ENCODE measurements at regions not wholly inside any gene's neighbourhood (a gene's known extent, or its start where the extent isn't known, plus 50 kb on each side); places are given as distances from the start of the nearest gene placed in this dataset.
A peak's percentile ranks its signal among the peaks of the same experiment; 100 is the strongest.

DNA sequence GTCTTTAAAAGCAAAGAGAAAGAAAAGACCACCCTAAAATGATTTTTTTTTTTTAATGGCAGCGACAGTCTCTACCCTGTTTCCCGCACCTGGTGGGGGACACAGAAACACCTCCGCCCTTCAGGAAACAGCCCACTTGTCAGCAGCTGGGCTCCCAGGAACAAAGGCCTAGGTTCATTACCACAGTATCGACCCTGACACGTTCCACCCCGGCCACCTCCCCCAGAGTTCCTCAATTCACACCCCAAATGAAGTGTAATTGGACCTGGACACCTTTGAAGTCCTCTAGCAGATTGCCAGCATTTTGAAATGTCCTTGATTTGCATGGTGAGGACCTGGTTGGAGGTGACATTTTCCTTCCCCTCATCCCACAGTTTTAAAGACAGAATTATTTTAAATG lies 175.0 kb upstream of the BCOR start:
- H3K36me3 Mint-ChIP-seq (ENCODE audit: low read depth): no peaks in the 10 kb centered on the region
- no peaks in the 10 kb centered on the region for H3K27me3 Mint-ChIP-seq
- H3K9me3 Mint-ChIP-seq: no peaks in the 10 kb centered on the region
- peaks cover 1% of the 10 kb centered on the region for H3K4me1 Mint-ChIP-seq
- H3K4me3 Mint-ChIP-seq: no peak overlapping the region
- ChIA-PET CTCF (no interaction called here), POLR2A (no interaction called here)
- no peak for DNase-seq
- no peak overlapping the region for H3K27ac Mint-ChIP-seq

DNA sequence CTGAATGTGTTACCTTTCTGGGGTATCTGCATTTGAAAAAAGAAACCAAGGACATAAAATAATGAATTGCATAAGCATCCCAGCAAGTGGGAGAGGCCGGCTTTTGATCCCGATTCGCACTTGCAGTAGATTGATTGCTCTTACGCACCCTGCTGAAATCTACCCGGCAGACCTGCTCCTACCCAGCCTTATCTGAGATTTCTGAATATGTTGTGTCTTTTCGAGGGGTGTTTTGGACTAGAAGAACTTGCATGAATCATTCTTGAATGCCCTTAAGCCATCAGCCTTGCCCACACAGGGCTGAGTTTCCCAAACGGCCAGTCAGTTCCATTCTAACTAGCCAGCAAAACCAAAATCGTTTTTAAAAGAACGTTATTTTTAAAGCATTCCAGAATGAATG lies 174.4 kb upstream of the BCOR start:
- DNase-seq: no peak
- H3K27me3 Mint-ChIP-seq: no peaks in the 10 kb centered on the region
- H3K27ac Mint-ChIP-seq: no peak overlapping the region
- ChIA-PET CTCF (no interaction called here), POLR2A (no interaction called here)
- H3K4me1 Mint-ChIP-seq: no peaks in the 10 kb centered on the region
- H3K9me3 Mint-ChIP-seq: no peaks in the 10 kb centered on the region
- H3K4me3 Mint-ChIP-seq: no peak overlapping the region
- H3K36me3 Mint-ChIP-seq (ENCODE audit: low read depth): no peaks in the 10 kb centered on the region

DNA sequence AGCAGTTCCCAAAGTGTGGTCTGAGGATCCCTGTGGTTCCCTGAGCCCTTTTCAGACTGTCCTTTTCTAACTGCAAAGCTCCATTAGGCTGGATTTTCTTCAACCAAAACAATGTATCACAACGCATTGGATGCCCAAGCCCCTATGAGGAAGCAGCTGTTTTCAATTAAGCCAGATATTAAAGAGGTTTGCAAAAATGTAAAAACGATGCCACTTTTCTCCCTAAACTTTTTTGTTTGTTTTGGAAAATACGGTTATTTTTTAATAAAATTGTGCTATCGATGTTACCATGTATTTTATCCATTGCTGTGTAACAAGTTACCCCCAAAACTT lies 170.4 kb upstream of the BCOR start:
- no peak for DNase-seq
- peaks cover 2% of the 10 kb centered on the region for H3K4me1 Mint-ChIP-seq
- ChIA-PET CTCF (interaction anchor here (1.0 to 2.3 kb wide), 2 partner anchors 10 to 99 kb away, joined by 3 to 7 read pairs; no protein-coding TSS in a partner anchor), POLR2A (interaction anchor here (2.5 kb wide), 1 partner anchor 93 kb away, joined by 13 read pairs; no protein-coding TSS in a partner anchor)
- H3K36me3 Mint-ChIP-seq (ENCODE audit: low read depth): no peaks in the 10 kb centered on the region
- H3K27me3 Mint-ChIP-seq: no peaks in the 10 kb centered on the region
- no peak overlapping the region for H3K4me3 Mint-ChIP-seq
- no peaks in the 10 kb centered on the region for H3K9me3 Mint-ChIP-seq
- no peak overlapping the region for H3K27ac Mint-ChIP-seq

DNA sequence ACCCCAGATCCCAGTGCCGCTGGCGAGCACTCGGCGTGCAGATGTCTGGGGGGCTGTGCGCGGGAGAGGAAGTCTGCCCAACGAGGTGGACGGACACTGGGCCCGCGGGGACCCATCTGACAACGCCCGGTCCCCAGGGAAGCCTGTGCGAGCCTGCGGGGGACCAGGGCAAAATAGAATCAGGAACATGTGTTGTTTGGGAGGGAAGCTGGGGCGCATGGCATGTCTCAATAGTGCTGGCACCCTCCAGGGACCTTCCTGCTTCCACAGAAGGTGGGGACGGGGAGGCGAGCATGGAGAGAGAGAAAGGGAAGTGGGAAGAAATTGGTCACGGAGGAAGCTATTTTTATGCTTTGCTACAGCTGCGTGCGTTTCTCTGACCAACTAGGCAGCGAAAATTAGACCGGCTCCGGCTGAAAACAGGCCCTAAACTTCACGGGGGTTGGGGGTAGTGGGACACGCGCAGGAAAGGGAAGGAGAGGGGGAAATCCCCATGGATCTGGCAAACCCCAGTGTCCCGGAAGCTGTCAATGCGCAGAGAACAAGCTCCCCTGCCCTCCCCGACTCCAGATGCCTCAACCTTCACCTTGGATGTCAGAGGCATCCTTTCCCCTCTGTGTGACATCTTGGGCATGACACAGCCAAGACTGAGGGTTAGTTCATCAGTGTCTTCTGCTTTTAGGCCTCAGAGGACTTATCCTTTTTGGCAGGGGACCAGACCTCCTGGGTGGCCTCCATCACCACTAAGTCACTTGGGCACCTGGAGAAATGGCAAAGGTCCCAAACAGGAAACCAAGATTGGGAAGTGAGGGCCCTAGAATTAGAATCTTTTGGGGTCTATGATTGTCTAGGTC lies 169.8 kb upstream of the BCOR start:
- ChIA-PET POLR2A (interaction anchor here (0.6 to 2.5 kb wide), 2 partner anchors 92 to 100 kb away, joined by 3 to 13 read pairs; no protein-coding TSS in a partner anchor), CTCF (interaction anchor here (0.6 to 2.3 kb wide), 6 partner anchors 99 to 460 kb away, joined by 3 to 7 read pairs (median 3); partner anchors contain the start of gene BCOR)
- Mint-ChIP-seq H3K4me3 (peak overlapping the region; percentile 66), H3K9me3 (no peaks in the 10 kb centered on the region), H3K36me3 (ENCODE audit: low read depth) (no peaks in the 10 kb centered on the region), H3K27me3 (no peaks in the 10 kb centered on the region), H3K4me1 (peaks cover 2% of the 10 kb centered on the region), H3K27ac (no peak overlapping the region)
- no peak for DNase-seq

DNA sequence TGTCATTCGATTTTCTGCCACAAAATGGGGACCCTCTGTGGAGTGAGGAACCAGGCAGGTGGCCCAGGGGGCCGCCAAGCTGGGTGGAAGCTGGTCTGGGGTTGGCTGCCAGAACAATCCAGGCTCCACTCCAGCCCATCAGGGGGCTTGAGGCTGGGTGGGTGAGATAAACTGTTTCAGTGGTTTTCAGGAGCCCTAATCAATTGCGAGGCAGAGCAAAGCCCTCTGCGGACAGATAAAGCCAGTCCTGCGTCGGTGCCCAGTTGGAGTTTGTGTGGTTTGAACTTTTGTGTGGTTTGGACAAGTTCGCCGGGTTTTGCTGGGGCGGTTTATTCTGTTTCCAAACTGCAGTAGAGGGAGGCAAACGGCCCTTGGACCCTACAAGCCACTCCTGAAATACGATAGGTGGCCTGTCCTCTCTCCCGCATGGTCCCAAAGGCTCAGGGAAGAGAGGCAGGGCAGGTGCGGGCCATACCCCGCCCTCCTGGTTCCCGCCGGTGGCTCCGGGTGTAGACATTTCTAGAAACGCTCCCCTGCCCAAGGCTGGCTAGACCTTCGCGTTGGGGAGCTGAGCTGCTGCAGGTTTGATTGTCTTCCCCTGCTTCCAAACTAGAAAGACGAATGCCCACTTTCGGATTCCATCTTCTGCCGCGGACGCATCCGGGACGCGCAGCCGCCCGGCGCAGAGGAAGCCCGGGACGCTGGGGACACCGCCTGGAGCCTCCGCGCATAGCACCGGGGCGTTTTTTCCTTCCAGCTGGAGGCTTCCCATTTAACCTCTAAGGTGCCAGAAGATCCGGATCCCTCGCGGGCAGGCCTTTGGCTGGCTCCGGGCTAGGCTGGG lies 169.0 kb upstream of the BCOR start:
- Mint-ChIP-seq H3K27me3 (no peaks in the 10 kb centered on the region), H3K36me3 (ENCODE audit: low read depth) (no peaks in the 10 kb centered on the region), H3K4me3 (peak overlapping the region; percentile 66), H3K27ac (no peak overlapping the region), H3K9me3 (no peaks in the 10 kb centered on the region), H3K4me1 (peaks cover 2% of the 10 kb centered on the region)
- CTCF ChIA-PET: interaction anchor here (0.6 to 2.3 kb wide), 6 partner anchors 98 to 460 kb away, joined by 3 to 7 read pairs (median 3); partner anchors contain the start of gene BCOR
- DNase-seq: peak; percentile 61
- POLR2A ChIA-PET: interaction anchor here (0.6 to 2.5 kb wide), 2 partner anchors 91 to 99 kb away, joined by 3 to 13 read pairs; no protein-coding TSS in a partner anchor

DNA sequence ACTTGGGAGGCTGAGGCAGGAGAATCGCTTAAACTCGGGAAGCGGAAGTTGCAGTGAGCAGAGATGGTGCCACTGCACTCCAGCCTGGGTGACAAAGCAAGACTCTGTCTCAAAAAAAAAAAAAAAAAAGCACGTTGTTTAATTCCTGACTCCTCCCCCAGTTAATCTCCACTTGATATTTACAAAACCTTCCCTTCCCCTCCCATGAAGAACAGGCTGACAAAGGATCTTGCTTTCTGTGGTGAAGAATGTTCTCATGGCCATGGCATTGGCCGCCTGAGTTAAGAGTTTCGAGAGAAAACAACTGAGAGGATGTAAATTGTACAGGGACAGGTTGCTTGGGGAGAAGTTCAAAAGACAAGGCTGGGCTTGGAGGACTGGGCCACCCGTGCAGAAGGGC lies 168.2 kb upstream of the BCOR start:
- Mint-ChIP-seq H3K4me3 (peak overlapping the region; percentile 27), H3K36me3 (ENCODE audit: low read depth) (no peaks in the 10 kb centered on the region)

DNA sequence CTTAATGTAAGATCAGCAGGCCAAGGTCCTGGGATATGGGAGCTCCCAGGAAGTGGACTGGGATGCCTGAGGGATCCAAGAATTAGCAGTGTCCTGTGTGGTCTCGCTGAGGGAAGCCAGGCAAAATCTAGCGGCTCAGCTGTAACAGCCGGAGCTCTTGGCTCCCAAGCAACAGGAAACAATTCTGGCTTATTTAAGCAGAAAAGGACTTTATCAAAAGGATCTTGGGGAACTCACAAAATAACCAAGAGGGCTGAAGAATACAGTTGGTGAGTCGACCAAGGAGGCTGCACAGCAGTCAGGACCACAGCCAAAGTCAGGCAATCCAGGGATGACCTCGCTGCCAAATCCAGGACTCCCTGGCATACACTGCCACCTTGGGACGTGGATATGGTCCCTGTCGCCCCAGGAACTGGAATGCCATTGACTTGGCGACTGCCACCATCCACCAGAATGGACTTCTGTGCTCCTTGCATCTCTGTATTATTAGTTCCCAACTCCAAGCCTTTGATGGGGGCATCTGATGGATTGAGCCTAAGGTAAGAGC lies 165.3 kb upstream of the BCOR start:
- no peak overlapping the region for H3K4me3 Mint-ChIP-seq
- DNase-seq: no peak
- H3K4me1 Mint-ChIP-seq: peaks cover 4% of the 10 kb centered on the region
- H3K27me3 Mint-ChIP-seq: no peaks in the 10 kb centered on the region
- no peak overlapping the region for H3K27ac Mint-ChIP-seq
- no peaks in the 10 kb centered on the region for H3K9me3 Mint-ChIP-seq
- H3K36me3 Mint-ChIP-seq (ENCODE audit: low read depth): no peaks in the 10 kb centered on the region
- POLR2A ChIA-PET: no interaction called here
- CTCF ChIA-PET: no interaction called here

More for the DNA sequence above, 168.2 kb upstream of the BCOR start:
- no peak overlapping the region for H3K27ac Mint-ChIP-seq
- ChIA-PET POLR2A (no interaction called here), CTCF (no interaction called here)
- no peaks in the 10 kb centered on the region for H3K27me3 Mint-ChIP-seq
- no peaks in the 10 kb centered on the region for H3K9me3 Mint-ChIP-seq
- H3K4me1 Mint-ChIP-seq: peaks cover 2% of the 10 kb centered on the region
- DNase-seq: no peak

DNA sequence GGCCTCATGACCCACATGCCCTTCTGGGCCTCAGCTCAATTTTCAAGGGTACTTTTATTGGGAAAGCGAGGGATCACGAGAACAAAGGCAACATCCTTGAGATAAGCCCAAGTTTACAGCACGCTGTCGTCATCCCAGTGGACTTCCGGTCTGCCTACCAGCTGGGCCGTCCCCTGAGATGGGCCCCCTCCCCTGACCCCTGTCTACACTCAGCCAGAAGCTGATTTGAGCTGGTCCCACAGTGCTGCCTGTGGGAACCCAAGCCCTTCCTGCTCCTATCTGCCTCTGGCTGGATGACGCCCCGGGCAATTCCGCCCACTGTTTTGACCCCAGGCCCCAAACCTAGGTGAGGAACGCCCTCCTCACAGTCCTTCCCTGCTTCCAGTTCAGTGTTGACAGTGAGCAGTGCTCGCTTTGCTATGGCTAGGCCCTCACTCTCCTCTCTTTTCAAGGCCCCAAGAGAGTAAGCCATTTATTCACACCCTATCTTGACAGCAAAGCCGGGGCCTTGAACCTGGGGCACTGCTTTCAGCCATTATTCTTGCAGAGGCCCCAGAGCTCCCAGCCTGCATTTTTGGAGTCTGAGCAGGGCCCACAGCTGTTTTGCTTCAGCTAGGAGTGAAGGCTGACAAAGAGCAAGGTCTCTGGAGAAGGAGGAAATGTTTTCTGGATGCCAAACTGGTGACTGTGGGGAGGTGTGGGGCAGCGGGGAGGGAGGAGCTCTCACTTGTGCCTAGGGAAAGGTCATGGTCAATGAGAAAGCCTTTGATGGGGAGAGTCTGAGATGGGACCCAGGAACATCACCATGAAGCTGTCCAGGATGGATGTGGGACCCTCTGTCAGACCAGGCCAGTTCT lies 164.6 kb upstream of the BCOR start:
- no peak overlapping the region for H3K27ac Mint-ChIP-seq

DNA sequence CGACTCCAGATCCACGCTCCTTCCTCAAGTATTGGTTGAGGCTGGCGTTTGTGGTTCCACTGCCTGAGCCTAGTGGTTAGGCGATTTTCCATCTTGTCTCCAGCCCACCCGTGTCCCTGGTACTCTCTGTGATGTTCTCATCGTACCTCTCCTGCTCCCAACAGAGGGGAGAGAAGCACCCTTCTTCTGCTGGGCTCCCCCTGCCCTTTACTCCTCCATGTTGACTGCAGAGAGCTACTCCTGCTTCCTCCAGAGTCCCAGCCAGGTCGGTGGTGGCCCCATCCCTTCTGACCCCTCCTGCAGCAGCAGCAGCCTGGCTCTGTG lies 164.0 kb upstream of the BCOR start:
- H3K27ac Mint-ChIP-seq: no peak overlapping the region
- H3K36me3 Mint-ChIP-seq (ENCODE audit: low read depth): no peaks in the 10 kb centered on the region
- no peak overlapping the region for H3K4me3 Mint-ChIP-seq
- POLR2A ChIA-PET: no interaction called here
- no peak for DNase-seq
- H3K4me1 Mint-ChIP-seq: peaks cover 4% of the 10 kb centered on the region
- CTCF ChIA-PET: no interaction called here
- H3K27me3 Mint-ChIP-seq: no peaks in the 10 kb centered on the region
- H3K9me3 Mint-ChIP-seq: no peaks in the 10 kb centered on the region

More for the DNA sequence above, 164.6 kb upstream of the BCOR start:
- ChIA-PET CTCF (no interaction called here), POLR2A (no interaction called here)
- no peaks in the 10 kb centered on the region for H3K27me3 Mint-ChIP-seq
- H3K4me3 Mint-ChIP-seq: no peak overlapping the region
- peaks cover 4% of the 10 kb centered on the region for H3K4me1 Mint-ChIP-seq
- no peaks in the 10 kb centered on the region for H3K36me3 Mint-ChIP-seq (ENCODE audit: low read depth)
- no peaks in the 10 kb centered on the region for H3K9me3 Mint-ChIP-seq
- DNase-seq: no peak

DNA sequence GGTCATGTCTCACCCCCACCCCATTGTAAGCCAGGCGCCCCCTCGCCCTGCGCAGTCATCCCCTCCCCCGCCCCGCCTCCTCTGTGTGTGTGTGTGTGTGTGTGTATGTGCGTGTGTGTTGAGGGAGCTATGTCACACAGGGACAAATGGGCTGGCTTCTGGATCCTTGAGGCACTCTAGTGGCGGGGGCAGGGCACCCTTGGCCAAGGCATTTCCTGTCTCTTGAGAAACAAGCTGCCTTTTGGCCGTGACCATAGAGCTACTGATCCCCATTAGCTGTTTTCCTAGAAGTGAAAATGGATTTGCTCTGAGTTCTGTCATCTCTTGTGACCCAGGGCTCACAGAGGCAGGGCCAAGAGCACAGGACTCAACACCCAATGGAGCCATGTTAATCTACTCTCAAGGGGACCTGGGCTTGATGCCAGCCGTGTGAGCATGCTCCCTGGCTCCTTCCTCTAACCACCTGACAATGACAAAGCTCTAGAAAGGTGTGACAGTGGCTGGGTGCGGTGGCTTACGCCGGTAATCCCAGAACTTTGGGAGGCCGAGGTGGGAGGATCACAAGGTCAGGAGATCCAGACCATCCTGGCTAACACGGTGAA lies 162.5 kb upstream of the BCOR start:
- Mint-ChIP-seq H3K4me1 (peaks cover 2% of the 10 kb centered on the region), H3K27ac (no peak overlapping the region), H3K9me3 (no peaks in the 10 kb centered on the region), H3K4me3 (no peak overlapping the region), H3K27me3 (no peaks in the 10 kb centered on the region), H3K36me3 (ENCODE audit: low read depth) (no peaks in the 10 kb centered on the region)
- CTCF ChIA-PET: no interaction called here
- no peak for DNase-seq
- POLR2A ChIA-PET: no interaction called here

DNA sequence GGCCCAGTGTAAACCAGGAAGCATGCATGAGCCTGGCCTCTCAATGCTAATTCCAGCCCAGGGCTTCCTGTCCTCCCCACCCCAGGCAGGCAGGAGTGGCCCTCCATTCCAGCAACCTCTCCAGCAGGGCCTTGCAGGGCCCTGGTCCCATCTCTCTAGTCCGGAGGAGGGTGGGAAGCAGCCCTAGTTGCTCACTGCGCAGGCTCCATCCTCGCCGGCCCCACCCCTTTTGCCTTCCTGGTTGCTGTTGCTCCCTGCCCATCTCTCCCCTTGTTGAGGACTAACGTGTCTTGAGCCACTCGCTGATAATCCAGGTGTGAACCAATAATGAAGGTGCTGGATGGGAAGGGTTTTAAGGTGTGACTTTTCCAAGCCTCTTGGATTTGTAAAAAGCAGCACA lies 161.2 kb upstream of the BCOR start:
- H3K27ac Mint-ChIP-seq: no peak overlapping the region
- POLR2A ChIA-PET: no interaction called here
- no peaks in the 10 kb centered on the region for H3K9me3 Mint-ChIP-seq
- H3K36me3 Mint-ChIP-seq (ENCODE audit: low read depth): no peaks in the 10 kb centered on the region
- CTCF ChIA-PET: no interaction called here
- DNase-seq: no peak
- H3K4me3 Mint-ChIP-seq: no peak overlapping the region
- H3K4me1 Mint-ChIP-seq: peaks cover 2% of the 10 kb centered on the region
- H3K27me3 Mint-ChIP-seq: no peaks in the 10 kb centered on the region

DNA sequence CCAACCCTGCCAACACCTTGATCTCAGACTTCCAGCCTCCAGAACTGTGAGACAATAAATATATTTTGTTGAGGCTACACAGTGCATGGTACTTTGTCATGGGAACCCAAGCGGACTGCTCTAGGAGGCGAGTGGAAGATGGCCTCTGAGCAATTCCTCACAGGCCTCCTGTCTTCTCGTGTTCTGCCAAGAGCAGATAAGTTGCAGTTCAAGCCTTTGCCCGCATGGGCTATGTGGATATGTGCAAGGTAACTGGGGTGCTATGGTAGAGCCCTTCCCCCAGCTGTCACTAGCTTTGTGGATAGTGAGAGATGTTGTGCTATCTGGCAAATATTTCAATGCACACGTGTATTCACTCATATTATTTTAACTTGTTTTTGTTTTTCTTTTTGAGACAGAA lies 156.0 kb upstream of the BCOR start:
- ChIA-PET POLR2A (no interaction called here), CTCF (no interaction called here)
- Mint-ChIP-seq H3K9me3 (no peaks in the 10 kb centered on the region), H3K36me3 (ENCODE audit: low read depth) (no peaks in the 10 kb centered on the region), H3K4me1 (no peaks in the 10 kb centered on the region), H3K27ac (no peak overlapping the region), H3K27me3 (no peaks in the 10 kb centered on the region), H3K4me3 (no peak overlapping the region)
- DNase-seq: no peak
